Stimulated activated CD4-positive, alpha-beta T cell treated with anti-CD3 and anti-CD28 coated beads, Interleukin-15, amount 100 ng/mL, for 48 hours (primary cell): ENCODE measurements at regions not wholly inside any gene's neighbourhood (a gene's known extent, or its start where the extent isn't known, plus 50 kb on each side); places are given as distances from the start of the nearest gene placed in this dataset.
"Not testable (repeated sequence)": the region's sequence is repeated elsewhere in the genome, so short reads cannot be mapped to it uniquely, and the experiment has no call there.

Experiments used
- DNase-seq, 2 donors: peaks; one replicate each; pipeline ENCODE4 v3.0.0-alpha.2; 2020; ENCODE audit warnings: low read depth in 2 of 2

DNA sequence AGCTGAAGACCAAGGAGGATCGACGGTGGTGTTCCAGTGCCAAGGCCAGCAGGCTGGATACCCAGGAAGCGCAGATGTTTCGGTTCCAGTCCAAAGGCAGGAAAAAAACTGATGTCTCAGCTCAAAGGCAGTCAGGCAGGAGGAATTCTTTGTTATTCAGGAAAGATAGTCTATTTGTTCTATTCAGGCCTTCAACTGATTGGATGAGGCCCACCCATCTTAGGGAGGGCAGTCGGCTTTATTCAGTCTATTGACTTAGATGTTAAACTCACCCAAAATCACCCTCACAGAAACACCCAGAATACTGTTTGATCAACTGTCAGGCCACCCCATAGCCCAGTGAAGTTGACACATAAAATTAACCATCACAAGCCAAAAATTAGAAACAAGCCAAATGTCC lies 63.9 kb upstream of the SMURF2 start:
- DNase-seq: not testable (repeated sequence)

DNA sequence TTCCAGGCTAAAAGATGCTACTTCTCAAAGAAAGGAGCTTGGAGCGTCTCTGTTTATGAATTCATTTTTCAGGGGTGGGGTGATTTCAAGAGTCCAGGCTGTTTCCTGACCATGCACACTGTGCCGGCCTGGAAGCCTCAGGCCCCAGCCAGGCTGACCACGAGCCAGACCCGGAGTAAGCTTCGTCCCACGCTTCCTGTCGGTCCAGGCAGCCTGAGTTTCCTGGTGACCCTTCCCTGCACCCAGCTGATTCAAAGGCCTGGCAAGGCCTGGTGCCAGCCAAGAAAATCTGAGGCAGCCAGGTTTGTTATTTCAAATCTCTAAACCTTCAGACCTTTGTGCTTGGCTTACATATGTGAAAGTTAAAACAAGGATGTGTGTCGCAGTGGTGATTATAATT lies 62.1 kb upstream of the SMURF2 start:
- not testable (repeated sequence) for DNase-seq

DNA sequence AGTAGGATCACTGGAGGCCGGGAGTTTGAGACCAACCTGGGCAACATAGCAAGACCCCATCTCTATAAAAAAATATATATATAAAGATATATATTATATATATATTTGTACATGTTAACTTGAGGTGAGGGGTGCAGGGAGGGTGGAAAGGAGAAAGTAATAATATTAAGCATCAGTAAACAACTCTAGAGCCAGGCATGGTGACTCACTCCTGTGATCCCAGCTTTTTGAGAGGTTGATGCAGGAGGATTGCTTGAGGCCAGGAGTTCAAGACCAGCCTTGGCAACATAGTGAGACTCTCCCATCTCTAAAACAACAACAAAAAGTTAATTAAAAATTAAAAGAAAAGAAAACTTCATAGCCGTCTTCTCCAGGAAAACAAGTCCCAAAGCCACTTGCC lies 61.7 kb upstream of the SMURF2 start:
- DNase-seq: no peak

DNA sequence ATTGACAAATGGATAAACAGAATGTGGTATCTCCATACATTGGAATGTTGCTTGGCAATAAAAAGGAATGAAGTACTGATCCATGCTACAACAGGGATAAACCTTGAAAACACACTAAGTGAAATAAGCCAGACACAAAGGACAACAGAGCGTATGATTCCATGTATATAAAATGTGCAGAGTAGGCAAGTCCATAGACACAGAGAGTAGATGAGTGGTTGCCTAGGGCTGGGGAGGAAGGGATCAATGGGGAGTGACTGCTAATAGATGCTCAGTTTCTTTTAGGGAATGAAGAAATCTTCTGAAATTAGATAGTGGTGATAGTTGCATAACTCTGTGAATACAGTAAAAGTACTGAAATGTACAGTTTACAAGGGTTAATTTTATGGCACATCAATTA lies 59.4 kb upstream of the SMURF2 start:
- DNase-seq: not testable (repeated sequence)

DNA sequence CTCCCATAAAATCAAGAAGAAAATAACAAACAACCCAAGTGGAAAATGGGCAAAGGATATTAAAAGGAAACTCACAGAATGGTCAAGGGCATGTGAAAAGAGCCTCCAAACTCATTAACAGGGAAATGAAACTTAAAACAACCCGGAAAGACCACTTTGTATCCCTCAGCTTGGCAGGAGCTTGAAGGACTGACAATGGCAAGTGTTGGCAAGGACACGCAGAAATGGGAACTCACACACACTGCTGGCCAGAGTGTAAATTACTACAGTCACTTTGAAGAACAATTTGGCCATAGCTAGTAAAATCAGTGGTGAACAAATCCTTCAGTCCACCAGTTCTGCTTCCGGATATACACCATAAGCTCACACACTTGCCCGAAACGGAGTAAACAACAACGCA lies 58.1 kb upstream of the SMURF2 start:
- DNase-seq: not testable (repeated sequence)

DNA sequence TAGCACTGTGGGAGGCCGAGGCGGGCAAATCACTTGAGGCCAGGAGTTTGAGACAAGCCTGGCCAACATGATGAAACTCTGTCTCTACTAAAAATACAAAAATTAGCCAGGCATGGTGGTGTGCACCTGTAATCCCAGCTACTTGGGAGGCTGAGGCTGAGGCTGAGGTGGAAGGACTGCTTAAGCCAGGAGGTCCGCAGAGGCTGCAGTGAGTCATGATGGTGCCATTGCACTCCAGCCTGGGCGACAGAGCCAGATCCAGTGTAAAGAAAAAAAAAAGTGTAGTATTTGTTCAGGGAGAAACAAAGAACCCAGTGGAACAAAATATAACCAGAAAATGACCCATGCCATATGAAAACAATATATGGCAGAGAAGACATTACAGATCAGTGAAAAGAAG lies 57.4 kb upstream of the SMURF2 start:
- DNase-seq: not testable (repeated sequence)

DNA sequence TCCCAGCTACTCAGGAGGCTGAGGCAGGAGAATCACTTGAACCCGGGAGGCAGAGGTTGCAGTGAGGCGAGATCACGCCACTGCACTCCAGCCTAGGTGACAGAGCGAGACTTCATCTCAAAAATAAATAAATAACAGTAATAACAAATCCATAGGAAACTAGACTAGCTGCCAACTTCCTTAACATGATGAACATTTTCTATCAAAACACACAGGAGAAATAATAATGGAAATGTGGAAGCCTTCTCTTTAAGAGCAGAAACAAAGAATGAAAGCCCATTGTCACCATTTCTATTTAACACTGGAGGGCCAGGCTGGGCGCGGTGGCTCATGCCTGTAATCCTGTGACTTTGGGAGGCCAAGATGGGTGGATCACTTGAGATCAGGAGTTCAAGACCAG lies 56.7 kb upstream of the SMURF2 start:
- DNase-seq: not testable (repeated sequence)

DNA sequence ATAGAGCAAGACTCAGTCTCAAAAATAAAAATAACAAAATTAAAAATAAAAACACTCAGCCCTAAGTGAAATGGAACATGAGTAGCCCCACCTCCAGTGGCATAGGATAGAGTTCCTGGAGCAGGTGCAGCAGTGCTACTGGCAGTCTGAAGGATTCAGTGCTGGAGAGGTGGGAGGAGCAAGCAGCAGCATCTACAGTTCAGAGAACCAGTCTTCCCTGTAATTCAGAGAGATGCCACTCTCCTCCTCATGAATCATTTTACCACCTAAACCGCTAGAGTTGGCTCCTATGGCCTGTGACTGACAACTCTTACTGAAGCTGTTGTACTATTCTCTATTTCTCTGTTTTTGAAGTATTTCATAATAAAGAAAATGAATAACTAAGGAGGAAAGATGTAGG lies 56.0 kb upstream of the SMURF2 start:
- no peak for DNase-seq

DNA sequence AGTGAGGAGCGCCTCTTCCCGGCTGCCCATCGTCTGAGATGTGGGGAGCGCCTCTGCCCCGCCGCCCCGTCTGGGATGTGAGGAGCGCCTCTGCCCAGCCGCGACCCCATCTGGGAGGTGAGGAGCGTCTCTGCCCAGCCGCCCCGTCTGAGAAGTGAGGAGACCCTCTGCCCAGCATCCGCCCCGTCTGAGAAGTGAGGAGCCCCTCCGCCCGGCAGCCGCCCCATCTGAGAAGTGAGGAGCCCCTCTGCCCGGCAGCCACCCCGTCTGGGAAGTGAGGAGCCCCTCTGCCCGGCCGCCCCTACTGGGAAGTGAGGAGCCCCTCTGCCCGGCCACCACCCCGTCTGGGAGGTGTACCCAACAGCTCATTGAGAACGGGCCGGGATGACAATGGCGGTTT lies 54.4 kb upstream of the SMURF2 start:
- not testable (repeated sequence) for DNase-seq

DNA sequence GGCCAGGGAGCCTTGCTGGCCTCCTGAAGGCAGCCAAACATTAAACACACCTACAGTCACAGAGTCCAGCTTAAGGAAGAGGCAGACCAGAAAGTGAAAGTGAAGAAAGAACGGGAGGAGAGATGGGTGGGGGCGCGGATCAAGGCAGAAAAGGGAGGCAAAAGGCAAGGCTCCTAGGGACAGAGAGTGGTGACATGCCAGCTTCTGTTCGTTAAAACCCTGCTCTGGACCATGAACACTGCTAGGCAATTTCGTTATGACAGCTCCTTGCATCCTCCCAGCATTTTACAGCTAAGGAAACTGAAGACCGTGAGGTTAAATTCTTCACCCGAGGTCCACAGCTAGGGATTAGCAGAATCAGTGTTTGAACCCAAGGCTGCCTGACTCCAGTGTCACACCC lies 51.7 kb upstream of the SMURF2 start:
- not testable (repeated sequence) for DNase-seq

DNA sequence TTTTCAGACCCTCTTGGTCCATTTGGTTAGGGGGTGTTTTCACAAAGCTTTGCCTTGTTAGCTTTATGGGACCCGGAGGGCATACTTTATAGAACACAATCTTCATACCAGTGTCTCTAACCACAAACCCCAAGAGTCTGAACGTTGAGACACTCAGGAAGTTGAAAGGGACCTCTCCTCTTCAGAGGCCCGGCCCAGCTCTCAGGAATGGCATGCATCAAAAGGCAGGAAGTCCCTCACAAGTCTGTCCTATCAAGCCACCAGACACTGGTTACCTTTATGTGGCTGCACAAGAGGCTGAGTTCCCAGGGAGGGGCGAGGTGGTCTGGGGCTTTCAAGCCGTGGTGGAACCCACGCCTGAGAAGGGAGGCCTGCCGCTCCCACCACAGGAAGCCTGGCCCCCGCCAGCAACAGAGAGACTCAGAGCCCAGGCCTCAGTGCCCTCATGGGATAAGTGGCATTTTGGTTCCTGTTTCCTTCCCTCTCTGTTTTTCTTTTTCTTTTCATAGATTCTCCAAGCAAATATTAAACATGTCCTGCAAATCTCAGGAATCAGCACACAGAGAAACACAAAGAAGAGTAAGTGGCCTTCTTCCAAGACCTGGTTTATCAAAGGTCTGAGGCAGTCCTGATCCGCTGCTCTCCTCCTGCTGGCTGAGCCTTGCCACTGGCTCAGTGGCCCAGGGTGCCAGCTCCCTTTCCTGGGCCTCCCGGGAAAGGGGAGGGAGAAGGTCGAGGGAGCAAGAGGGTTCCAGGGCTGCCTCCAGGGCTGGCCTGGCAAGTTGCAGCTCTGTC lies 50.6 kb upstream of the SMURF2 start:
- not testable (repeated sequence) for DNase-seq
